Choroid plexus epithelial cell (primary cell): ENCODE measurements at regions not wholly inside any gene's neighbourhood (a gene's known extent, or its start where the extent isn't known, plus 50 kb on each side); places are given as distances from the start of the nearest gene placed in this dataset.

Experiments
- DNase-seq: peaks from one replicate; pipeline ENCODE4 v3.0.0-alpha.2; 2010; ENCODE audit warnings: low read depth
- H3K4me3 ChIP-seq: 2 replicates; pipeline ENCODE4 v1.5.1; 2011; ENCODE audit warnings: low read depth, mild to moderate bottlenecking, control low read depth, low read length, moderate library complexity
- TF ChIP-seq, protein P1 (sequence below): conservative IDR thresholded peaks from 2 replicates; pipeline ENCODE4 v1.5.1; 2011; ENCODE audit warnings: low read depth, mild to moderate bottlenecking, control low read depth, inconsistent platforms, low read length, moderate library complexity

DNA sequence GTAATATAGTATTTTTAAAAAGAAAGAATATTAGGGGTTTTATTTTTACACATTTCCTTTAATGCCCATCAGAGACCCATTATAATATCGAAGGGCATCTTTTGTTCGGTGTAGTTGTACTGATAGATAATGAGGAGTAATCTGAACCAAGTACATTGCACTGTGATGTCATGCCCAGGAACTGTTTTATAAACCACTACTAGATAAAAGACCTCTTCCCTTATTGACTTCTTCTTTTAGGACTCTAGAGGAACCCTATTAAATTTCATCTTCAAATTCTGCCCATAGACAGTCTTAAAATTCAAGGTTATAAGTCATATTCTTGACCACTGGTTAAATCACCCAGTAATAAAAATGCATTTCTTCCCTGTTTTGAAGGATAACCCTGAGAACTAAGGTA, 206.5 kb downstream of the NRIP1 start:
- no peak for DNase-seq
- TF ChIP-seq, protein P1, sequence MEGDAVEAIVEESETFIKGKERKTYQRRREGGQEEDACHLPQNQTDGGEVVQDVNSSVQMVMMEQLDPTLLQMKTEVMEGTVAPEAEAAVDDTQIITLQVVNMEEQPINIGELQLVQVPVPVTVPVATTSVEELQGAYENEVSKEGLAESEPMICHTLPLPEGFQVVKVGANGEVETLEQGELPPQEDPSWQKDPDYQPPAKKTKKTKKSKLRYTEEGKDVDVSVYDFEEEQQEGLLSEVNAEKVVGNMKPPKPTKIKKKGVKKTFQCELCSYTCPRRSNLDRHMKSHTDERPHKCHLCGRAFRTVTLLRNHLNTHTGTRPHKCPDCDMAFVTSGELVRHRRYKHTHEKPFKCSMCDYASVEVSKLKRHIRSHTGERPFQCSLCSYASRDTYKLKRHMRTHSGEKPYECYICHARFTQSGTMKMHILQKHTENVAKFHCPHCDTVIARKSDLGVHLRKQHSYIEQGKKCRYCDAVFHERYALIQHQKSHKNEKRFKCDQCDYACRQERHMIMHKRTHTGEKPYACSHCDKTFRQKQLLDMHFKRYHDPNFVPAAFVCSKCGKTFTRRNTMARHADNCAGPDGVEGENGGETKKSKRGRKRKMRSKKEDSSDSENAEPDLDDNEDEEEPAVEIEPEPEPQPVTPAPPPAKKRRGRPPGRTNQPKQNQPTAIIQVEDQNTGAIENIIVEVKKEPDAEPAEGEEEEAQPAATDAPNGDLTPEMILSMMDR = no peak
- H3K4me3 ChIP-seq = no peak overlapping the region

DNA sequence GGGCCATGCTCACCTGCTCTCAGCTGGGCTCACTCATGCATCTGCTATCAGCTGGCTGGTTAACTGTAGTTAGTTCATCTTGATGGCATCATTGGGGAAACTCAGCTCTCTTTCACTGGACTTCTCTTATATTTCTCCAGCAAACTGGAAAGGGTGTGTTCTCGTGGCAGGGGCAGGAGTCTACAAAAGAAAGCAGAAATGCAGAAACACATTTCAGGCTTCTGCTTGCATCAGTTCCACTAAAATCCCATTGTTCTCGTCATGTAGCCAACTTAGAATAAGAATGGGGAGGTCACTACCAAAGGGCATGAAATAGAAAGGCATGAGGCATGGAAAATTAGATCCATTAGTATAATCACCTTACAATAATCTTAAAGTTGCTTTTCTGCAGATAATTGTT, 207.3 kb downstream of the NRIP1 start:
- TF ChIP-seq, protein P1 = no peak
- H3K4me3 ChIP-seq = no peak overlapping the region
- no peak for DNase-seq

DNA sequence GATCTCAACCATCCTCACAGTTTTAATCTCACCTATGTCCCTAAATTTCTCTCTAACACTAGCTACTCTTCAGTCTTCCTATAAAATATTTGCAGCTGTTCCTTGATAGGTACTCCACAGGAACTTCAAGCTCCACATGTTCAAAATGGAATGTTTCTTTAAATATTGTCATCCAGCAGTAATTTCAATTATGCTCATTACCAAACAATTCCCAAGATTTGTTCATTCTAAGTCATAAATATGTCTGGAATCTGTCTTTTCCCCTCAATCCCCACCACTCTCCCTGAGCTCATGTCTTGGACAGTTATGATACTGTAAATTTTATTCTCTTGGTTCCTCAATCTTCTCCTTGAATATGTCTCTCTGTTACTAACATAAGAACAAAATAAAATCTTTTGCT, 214.4 kb downstream of the NRIP1 start:
- H3K4me3 ChIP-seq = no peak overlapping the region
- DNase-seq = peak; percentile 50
- TF ChIP-seq, protein P1 = no peak

DNA sequence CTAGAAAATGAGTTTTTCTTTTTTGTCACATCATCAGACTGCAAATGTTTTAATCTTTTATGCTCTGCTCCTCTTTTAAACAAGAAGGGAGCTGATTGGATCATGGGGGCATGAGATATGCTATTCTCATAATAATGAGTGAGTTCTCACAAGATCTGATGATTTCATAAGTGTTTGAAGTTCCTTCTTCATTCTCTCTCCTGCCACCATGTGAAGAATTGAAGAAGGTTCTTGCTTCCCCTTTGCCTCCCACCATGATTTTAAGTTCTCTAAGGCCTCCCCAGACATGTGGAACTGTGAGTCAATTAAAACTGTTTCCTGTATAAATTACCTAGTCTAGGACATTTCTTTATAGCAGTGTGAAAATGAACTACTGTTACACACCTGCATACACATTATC, 218.2 kb downstream of the NRIP1 start:
- DNase-seq = no peak
- no peak overlapping the region for H3K4me3 ChIP-seq
- TF ChIP-seq, protein P1 = no peak

DNA sequence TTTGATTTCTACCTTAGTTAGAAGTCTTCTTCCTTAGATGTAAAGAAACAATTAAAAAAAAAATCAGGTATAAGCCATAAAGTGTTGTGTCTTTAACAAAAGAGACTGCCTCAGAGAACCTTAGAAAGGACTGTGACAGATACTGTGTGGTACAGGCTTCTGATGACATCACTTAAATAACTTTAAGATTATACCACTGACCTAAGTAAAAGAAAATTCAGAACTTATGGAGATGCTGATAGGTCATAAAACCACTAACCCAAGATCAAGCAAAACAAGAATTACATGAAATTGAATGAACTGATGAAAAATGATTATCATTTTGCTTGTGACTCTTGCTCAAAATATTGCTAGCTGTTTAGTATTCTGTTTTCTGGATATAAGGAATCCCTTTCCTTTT, 220.8 kb downstream of the NRIP1 start:
- TF ChIP-seq, protein P1 = no peak
- DNase-seq = peak; percentile 35

DNA sequence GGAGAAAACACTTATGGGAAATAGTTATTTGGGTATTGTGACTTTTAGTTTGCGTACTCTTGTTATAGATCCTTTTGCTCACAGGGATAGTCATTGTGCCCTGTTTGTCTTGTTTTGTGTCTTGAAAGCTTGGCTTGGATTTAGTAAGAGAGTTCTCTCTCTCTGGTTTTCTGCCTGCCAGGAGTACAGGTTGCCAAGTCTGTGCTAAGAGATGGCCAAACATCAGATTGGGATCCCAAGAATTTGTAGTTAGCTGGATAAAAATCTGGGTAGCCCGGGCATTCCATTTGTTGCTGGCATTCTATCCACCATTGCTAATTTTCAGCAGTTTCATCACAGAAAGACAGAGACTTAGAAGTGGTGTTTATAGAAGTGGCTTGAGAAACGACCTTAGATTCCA, 222.2 kb downstream of the NRIP1 start:
- H3K4me3 ChIP-seq = no peak overlapping the region
- DNase-seq = no peak
- TF ChIP-seq, protein P1 = no peak

More for the DNA sequence above, 220.8 kb downstream of the NRIP1 start:
- no peak overlapping the region for H3K4me3 ChIP-seq

DNA sequence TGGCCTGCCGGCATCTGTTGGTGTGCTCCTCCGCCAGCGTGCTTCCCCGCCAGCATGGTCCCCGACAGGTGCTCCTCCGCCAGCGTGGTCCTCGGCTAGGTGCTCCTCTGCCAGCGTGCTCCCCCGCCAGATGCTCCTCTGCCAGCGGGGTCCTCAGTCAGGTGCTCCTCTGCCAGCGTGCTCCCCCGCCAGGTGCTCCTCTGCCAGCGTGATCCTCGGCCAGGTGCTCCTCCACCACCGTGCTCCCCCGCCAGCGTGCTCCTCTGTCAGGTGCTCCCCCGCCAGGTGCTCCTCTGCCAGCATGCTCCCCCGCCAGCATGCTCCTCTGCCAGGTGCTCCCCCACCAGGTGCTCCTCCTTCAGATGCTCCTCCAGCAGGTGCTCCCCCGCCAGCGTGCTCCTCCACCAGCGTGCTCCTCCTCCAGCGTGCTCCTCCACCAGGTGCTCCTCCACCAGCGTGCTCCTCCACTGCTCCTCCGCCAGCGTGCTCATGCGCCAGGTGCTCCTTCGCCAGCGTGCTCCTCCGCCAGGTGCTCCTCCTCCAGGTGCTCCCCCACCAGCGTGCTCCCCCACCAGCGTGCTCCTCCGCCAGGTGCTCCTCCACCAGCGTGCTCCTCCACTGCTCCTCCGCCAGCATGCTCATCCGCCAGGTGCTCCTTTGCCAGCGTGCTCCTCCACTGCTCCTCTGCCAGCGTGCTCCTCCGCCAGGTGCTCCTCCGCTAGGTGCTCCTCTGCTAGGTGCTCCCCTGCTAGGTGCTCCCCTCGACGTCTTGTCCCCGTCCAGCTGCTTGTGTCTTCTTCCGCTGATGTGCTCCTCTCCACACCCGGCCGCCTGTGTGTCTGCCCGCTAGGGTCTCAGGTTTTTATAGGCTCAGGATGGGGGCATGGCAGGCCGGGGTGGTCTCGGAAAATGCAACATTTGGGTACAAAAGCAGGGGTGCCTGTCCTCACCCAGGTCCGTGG, 223.0 kb downstream of the NRIP1 start:
- H3K4me3 ChIP-seq = no peak overlapping the region
- TF ChIP-seq, protein P1 = no peak
- DNase-seq = no peak
